ENCODE measurements at regions not wholly inside any gene's neighbourhood (a gene's known extent, or its start where the extent isn't known, plus 50 kb on each side); places are given as distances from the start of the nearest gene placed in this dataset.

DNA sequence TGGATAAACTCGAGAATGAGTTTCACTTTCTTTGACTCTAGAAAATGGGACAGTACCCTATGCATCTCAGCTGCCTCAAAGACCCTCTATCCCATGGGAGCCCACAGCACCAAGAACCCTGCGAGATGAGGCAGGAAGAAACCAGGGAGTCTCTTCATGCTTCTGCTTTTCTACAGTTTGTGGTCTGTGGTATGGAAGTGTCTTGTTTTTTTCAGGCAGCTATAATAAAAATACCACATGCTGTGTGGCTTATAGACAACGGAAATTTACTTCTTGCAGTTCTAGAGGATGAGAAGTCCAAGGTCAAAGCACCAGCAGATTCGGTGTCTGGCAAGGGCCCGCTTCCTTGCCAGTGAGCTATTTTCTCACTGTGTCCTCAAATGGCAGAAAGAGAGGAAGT lies 257.9 kb downstream of the SUCLG1 start:
- ATAC-seq (no peak), DNase-seq (no peak)
- 72 to 82% (median 76%) methylated on average over 5 of the region's 5 CpGs for WGBS, 4 donors
- no peak for TF ChIP-seq POLR2A (IDR thresholded peaks at IDR 0.05)
- TF ChIP-seq, protein P1, sequence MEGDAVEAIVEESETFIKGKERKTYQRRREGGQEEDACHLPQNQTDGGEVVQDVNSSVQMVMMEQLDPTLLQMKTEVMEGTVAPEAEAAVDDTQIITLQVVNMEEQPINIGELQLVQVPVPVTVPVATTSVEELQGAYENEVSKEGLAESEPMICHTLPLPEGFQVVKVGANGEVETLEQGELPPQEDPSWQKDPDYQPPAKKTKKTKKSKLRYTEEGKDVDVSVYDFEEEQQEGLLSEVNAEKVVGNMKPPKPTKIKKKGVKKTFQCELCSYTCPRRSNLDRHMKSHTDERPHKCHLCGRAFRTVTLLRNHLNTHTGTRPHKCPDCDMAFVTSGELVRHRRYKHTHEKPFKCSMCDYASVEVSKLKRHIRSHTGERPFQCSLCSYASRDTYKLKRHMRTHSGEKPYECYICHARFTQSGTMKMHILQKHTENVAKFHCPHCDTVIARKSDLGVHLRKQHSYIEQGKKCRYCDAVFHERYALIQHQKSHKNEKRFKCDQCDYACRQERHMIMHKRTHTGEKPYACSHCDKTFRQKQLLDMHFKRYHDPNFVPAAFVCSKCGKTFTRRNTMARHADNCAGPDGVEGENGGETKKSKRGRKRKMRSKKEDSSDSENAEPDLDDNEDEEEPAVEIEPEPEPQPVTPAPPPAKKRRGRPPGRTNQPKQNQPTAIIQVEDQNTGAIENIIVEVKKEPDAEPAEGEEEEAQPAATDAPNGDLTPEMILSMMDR (IDR thresholded peaks at IDR 0.05) = no peak
- no peak overlapping the region for H3K27ac ChIP-seq
- H3K27me3 ChIP-seq = no peaks in the 10 kb centered on the region
- no peaks in the 10 kb centered on the region for H3K36me3 ChIP-seq
- H3K4me1 ChIP-seq = no peaks in the 10 kb centered on the region
- no peaks in the 10 kb centered on the region for H3K9me3 ChIP-seq
- intact Hi-C loops (cut with DNase I) = no loop called here
- no peak overlapping the region for H3K4me3 ChIP-seq

DNA sequence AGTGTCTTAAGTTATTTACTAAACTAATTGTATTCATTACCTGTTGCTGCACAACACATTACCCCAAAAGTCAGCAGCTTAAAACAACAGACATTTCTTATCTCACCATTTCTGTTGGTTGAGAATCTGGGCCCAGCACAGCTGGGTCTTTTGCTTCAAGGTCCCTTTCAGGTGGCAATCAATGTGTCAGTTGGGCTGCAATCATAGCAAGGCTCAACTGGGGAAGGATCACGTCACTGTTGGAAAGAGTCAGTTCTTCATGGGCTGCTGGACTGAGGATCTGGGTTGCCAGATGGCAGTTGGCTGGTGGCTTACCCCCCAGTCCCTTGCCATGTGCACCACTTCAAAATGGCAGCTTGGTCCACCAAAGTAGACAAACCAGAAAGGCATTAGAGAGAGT lies 261.2 kb downstream of the SUCLG1 start:
- Histone ChIP-seq H3K27ac (no peak overlapping the region), H3K4me1 (no peaks in the 10 kb centered on the region), H3K4me3 (no peak overlapping the region), H3K27me3 (no peaks in the 10 kb centered on the region), H3K36me3 (no peaks in the 10 kb centered on the region), H3K9me3 (no peaks in the 10 kb centered on the region)
- TF ChIP-seq, protein P1 (IDR thresholded peaks at IDR 0.05) = no peak
- TF ChIP-seq POLR2A (IDR thresholded peaks at IDR 0.05) = no peak
- no peak for DNase-seq
- WGBS, 4 donors = 67 to 100% (median 93%) methylated on average over 1 of the region's 1 CpG
- no peak for ATAC-seq
- intact Hi-C loops (cut with DNase I) = no loop called here

DNA sequence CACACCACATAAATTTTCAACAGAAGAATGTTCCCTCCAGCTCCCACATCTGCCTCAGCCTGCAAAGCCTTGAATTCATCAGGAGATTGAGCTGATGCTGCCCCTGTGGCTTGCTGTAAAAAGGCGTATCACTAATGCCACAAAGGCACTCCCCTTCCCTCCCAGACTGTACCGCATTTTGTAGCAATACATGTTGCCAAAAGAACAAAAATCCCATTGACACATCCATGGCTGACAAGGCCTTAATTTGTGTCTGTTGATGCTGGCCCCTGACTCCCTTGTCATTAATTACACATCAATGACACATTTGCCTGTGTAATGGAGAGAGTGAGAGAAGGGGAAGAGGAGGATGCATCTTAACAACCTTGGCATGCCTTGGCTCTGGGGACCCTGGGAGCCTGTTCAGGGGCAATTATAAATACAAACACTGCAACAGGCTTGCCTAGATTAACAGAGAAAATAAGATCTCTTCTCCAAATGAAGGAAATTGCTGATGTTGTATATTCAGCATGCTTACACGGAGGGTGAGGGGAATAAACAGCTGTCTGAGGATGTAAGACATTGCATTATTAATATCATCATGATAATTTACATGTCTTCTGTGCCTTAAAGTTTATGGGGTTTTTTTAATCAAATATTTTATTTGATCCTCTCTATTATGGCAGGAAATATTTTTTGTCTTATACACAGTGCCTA lies 264.0 kb downstream of the SUCLG1 start:
- no peak overlapping the region for H3K4me3 ChIP-seq
- no peak for TF ChIP-seq POLR2A (IDR thresholded peaks at IDR 0.05)
- TF ChIP-seq, protein P1 (IDR thresholded peaks at IDR 0.05) = no peak
- H3K9me3 ChIP-seq = no peaks in the 10 kb centered on the region
- 49 to 72% (median 62%) methylated on average over 3 of the region's 3 CpGs for WGBS, 4 donors
- DNase-seq (no peak), ATAC-seq (no peak)
- H3K4me1 ChIP-seq = no peaks in the 10 kb centered on the region
- no peak overlapping the region for H3K27ac ChIP-seq
- intact Hi-C loops (cut with DNase I) = no loop called here
- no peaks in the 10 kb centered on the region for H3K36me3 ChIP-seq
- no peaks in the 10 kb centered on the region for H3K27me3 ChIP-seq

DNA sequence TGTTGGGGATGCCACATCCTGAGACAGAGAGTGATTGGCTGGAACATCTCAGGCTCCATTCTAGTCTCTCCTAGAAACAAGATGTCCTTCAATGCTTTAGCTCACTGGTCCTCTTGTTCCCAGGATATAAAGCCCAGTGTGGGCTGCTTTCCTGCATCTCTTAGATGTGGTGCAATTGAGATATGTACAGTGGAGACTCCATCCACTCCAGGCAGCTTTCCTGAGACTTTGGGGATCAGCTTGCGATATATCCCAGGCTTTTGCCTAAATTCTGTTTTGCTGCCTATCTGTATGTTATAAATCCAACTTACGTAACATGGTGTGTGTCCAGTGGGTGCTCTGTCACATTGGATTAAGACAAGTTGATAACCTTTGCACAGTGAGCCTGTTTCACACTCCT lies 264.9 kb downstream of the SUCLG1 start:
- TF ChIP-seq POLR2A (IDR thresholded peaks at IDR 0.05) = no peak
- TF ChIP-seq, protein P1 (IDR thresholded peaks at IDR 0.05) = no peak
- Histone ChIP-seq H3K27ac (no peak overlapping the region), H3K4me3 (no peak overlapping the region), H3K36me3 (no peaks in the 10 kb centered on the region), H3K27me3 (no peaks in the 10 kb centered on the region), H3K9me3 (no peaks in the 10 kb centered on the region), H3K4me1 (no peaks in the 10 kb centered on the region)
- DNase-seq = no peak
- intact Hi-C loops (cut with DNase I) = no loop called here
- WGBS, 4 donors = 87 to 95% (median 90%) methylated on average over 2 of the region's 2 CpGs
- no peak for ATAC-seq

Data from heart left ventricle (tissue), 16 donors.